ENCODE measurements at regions not wholly inside any gene's neighbourhood (a gene's known extent, or its start where the extent isn't known, plus 50 kb on each side); places are given as distances from the start of the nearest gene placed in this dataset.

- TF ChIP-seq, protein P1, sequence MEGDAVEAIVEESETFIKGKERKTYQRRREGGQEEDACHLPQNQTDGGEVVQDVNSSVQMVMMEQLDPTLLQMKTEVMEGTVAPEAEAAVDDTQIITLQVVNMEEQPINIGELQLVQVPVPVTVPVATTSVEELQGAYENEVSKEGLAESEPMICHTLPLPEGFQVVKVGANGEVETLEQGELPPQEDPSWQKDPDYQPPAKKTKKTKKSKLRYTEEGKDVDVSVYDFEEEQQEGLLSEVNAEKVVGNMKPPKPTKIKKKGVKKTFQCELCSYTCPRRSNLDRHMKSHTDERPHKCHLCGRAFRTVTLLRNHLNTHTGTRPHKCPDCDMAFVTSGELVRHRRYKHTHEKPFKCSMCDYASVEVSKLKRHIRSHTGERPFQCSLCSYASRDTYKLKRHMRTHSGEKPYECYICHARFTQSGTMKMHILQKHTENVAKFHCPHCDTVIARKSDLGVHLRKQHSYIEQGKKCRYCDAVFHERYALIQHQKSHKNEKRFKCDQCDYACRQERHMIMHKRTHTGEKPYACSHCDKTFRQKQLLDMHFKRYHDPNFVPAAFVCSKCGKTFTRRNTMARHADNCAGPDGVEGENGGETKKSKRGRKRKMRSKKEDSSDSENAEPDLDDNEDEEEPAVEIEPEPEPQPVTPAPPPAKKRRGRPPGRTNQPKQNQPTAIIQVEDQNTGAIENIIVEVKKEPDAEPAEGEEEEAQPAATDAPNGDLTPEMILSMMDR (IDR thresholded peaks at IDR 0.05), result no peak
- DNase-seq (ENCODE audit: low spot score) (no peak), ATAC-seq (ENCODE audit: low FRiP score) (no peak)
Measured at GRCh38 chr11:21911061-21911460, 281.8 kb upstream of the ANO5 start.

DNA sequence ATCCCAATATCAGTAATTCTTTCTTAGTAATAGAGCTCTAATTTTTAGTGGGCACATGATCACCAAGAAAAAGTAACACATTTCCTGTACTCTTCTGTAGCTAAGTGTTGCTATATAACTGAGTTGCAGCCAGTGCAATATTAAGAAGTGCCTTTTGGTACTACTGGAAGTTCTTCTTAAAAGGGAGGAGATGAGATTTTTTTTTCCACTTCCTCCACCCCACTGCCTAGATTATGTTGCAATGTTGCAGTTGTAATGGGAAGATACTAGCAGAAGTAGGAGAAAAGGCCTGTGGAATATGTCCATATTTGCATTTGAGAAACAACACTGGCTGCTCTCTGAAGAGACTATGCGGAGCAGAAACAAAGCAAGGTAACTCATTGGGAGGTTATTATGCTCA, 280.6 kb upstream of the ANO5 start:
- TF ChIP-seq, protein P1 (IDR thresholded peaks at IDR 0.05), result no peak
- DNase-seq (ENCODE audit: low spot score) (no peak), ATAC-seq (ENCODE audit: low FRiP score) (no peak)

GRCh38 chr11:21921151-21921550, 271.7 kb upstream of the ANO5 start:
- ATAC-seq (ENCODE audit: low FRiP score), result no peak

GRCh38 chr11:21924262-21924661, 268.6 kb upstream of the ANO5 start:
- DNase-seq (ENCODE audit: low spot score) (no peak), ATAC-seq (ENCODE audit: low FRiP score) (no peak)
- TF ChIP-seq, protein P1 (IDR thresholded peaks at IDR 0.05), result no peak

More at GRCh38 chr11:21921151-21921550, 271.7 kb upstream of the ANO5 start:
- TF ChIP-seq, protein P1 (IDR thresholded peaks at IDR 0.05), result no peak
- DNase-seq (ENCODE audit: low spot score), result no peak

- ATAC-seq (ENCODE audit: low FRiP score) (no peak), DNase-seq (ENCODE audit: low spot score) (no peak)
Measured at GRCh38 chr11:21927628-21928027, 265.3 kb upstream of the ANO5 start.

DNA sequence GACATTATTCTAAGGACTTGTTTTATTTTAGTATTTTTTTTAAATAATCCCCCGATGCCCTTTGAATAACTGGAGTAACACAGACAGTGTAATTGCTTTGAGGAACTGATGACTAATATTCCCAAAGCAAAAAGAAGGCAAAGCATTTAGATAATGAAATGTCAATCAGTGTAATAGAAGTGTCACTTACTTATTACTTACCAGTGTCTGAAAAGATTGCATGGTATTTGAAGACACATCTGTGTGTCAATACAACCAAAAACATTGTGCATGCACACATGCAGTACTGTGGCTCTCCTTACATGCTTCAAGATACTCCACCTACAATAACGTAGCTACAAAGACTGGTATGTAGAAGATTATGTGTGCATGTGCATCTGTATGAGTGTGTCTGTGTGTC, 264.0 kb upstream of the ANO5 start:
- DNase-seq (ENCODE audit: low spot score) (no peak), ATAC-seq (ENCODE audit: low FRiP score) (no peak)
- TF ChIP-seq, protein P1 (IDR thresholded peaks at IDR 0.05), result no peak

More at GRCh38 chr11:21927628-21928027, 265.3 kb upstream of the ANO5 start:
- TF ChIP-seq, protein P1 (IDR thresholded peaks at IDR 0.05), result no peak

DNA sequence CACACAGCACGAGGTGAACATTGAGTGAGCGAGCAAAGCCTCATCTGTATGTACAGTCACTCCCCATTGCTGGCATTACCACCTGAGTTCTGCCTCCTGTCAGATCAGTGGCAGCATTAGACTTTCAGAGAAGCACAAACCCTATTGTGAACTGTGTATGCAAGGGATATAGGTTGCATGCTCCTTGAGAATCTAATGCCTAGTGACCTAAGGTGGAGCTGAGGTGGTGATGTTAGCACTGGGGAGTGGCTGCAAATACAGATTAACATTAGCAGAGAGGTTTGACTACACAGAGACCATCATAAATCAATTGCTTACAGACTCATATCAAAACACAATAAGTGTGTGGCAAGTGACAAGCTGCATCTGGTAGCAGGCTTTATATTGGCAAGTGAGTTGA, 262.5 kb upstream of the ANO5 start:
- DNase-seq (ENCODE audit: low spot score), result no peak
- ATAC-seq (ENCODE audit: low FRiP score), result no peak
- TF ChIP-seq, protein P1 (IDR thresholded peaks at IDR 0.05), result no peak
